NCI-H128 (cell line): ENCODE measurements at regions not wholly inside any gene's neighbourhood (a gene's known extent, or its start where the extent isn't known, plus 50 kb on each side); places are given as distances from the start of the nearest gene placed in this dataset.

Experiments
- DNase-seq: peaks from one replicate; lab custom pipeline; 2025; ENCODE audit not compliant: unreplicated experiment; lab: John Stamatoyannopoulos, UW

GRCh38 chr6:45830441-45831139 lies 185.1 kb downstream of the CLIC5 start:
- no peak for DNase-seq

DNA sequence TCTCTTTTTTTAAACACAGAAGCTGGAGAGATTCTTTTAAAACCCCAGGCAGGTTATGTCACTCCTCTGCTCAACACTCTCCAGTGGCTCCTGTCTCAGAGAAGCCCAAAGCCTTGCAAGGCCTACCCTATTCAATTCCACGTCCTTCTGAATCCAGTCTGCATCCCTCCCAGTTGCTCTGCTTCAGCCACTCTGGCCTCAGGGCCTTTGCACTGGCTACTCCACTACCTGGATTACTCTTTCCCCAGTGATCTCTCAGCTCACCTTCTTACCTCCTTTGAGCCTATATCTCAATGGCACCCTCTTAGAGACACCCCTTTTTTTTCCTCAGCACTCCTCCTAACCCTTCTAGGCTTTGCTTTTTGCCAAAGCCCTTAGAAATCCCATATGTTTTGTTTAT lies 185.8 kb downstream of the CLIC5 start:
- DNase-seq = no peak

- DNase-seq = no peak
Measured at GRCh38 chr6:45827952-45828530, 187.6 kb downstream of the CLIC5 start.

- DNase-seq = no peak
Measured at GRCh38 chr6:45822873-45823272, 192.8 kb downstream of the CLIC5 start.

DNA sequence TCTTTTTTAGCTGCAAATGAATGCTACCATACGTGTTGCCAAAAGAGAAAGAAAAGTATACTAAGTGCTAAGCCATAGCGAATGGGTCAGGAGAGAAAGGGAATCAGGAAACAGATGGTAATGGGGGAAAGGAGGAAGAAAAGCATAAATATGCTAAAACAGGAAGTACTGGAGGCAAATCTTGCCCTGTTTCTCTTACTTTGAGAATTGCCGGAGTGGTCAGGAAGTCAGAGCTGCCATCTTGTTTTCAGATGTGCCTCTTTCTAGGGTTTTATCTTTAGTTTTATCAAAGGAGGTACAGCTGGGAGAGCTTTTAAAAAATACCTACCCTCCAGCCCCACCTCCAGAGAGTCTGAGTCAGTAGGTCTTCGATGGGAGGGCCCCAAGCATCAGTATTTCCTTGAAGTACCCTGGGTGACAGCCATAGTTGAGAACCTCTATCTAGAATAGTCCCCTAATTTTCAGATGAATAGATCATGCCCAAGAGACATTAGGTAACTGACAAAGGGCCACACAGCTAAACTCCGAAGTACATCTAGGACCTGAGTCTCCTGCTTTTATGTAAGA lies 193.3 kb downstream of the CLIC5 start:
- no peak for DNase-seq

GRCh38 chr6:45818655-45819054 lies 197.0 kb downstream of the CLIC5 start:
- no peak for DNase-seq

- no peak for DNase-seq
Measured at GRCh38 chr6:45816674-45817297, 198.9 kb downstream of the CLIC5 start.

DNA sequence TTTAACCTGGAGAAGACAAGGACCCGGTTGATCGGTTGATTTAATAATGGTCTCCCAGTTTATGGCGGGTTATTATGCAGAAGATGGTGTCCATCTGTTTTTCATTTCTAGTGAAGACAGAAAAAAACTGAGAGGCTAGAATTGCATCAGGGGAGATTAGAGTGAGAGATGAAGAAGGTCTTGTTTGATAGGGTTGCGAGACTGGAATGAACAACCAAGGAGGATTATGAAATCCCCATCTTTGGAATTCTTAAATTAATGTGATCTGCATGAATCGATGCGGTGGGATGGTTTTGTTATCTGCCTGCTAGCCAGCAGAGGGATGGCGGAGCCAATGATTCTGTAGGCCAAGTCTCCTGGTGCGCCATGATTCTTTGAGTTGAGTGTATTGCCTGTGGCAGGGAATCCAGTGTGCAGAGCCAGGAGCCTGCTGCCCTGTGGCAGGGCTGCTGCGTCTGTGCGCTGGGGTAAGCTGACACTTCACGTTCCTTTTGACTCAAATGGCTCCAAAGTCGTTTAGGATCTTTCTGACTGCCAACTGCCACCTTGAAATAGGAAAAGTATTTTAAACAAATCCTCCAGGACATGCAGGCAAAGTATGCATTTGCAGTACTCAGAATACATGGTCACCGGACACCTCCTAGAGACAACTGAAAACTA lies 200.1 kb downstream of the CLIC5 start:
- DNase-seq = no peak

DNA sequence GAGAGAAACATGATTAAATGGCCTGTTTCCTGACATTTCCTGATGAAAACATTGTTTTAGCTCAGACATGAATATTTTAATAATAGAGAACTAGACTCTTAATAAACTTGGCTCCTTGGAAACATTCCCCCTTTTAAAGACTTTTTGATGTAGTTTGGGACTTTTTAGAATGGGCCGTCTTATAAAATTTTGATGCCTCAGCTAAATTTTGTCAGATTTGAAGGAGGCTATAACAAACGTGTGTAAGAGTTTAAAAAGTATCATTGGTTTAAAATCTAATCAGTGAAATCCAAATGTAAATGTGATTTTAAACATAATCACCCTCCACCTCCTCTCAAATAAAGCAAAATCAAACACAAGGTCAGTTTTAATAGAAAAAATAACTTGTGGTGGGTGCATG lies 200.9 kb downstream of the CLIC5 start:
- no peak for DNase-seq

GRCh38 chr6:45813943-45814342 lies 201.7 kb downstream of the CLIC5 start:
- DNase-seq = no peak

GRCh38 chr6:45812922-45813321 lies 202.7 kb downstream of the CLIC5 start:
- no peak for DNase-seq

GRCh38 chr6:45808917-45809316 lies 206.7 kb downstream of the CLIC5 start:
- no peak for DNase-seq

- DNase-seq = no peak
Measured at GRCh38 chr6:45808042-45808645, 207.5 kb downstream of the CLIC5 start.

DNA sequence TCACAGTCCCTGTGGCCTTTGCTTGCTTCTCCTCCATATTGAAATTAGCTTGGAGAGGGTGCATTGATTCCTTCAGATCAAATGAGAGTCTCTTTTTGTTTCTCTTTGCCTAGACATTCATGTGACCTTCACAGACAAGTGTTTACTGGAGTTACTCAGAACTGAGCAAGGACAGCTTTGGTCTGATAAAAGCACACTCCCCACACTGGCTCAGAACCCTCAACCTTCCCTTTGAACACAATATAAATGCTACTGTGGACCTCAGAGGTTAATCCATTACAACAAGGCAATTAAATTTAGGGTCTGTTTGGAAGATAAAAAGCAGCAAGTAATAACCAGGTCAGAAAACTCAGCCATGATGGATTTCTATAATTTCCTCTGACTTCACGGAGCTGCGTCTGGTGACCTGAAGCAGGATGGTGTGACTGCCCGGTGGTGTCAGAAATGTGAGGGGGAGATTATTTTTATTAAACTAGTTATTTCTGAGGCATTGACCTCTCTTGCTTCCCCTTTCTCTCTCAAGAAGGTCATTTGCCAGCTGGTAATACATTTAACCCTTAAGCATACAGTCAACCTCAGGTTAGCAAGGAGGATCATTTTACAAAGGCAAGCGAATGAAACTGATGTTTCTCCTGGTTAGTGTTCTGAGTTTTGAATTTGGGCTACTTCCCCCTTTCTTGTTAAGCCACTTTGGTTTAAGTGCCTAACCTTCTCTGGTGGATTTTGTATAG lies 208.2 kb downstream of the CLIC5 start:
- no peak for DNase-seq

- DNase-seq = no peak
Measured at GRCh38 chr6:45806172-45806571, 209.5 kb downstream of the CLIC5 start.

GRCh38 chr6:45803071-45803470 lies 212.6 kb downstream of the CLIC5 start:
- DNase-seq = no peak

DNA sequence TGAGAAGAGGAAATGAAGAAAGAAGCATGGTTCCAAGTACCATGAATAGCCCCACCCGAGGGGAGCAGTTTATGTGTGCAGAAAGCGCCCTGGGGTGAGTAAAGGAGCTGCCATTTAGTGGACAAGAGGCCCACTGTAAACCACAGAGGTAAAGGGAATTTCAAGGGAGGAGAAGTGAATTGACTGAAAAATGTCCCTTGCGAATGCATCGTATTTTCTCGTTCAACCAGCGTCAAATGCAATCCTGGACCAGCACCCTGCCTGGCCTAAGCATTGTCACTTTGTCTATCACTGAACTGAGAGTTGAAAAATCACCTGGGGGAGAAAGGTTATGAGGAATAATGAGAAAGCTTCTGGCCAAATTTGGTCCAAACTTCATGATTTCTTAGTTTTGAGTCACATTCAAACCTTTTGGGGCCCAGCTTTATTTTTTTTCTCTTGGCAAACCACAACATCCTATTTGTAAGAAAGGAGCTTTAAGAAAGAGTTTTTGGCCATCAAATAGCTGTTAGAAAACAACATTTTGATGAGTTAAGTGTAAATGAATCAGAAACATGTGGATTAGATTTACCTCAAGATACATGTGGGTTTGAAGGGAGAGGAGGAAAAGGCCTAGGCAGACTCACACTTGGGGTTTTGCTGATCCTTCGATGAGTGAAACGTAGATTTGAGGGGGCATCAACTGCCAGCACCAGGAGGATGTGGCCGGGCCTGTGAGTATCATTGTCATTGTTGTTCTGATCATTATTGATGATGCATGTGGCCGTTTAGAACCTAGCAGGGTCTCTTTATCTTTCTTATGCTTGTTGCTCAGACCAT lies 214.0 kb downstream of the CLIC5 start:
- DNase-seq = no peak

- DNase-seq = no peak
Measured at GRCh38 chr6:45800911-45801310, 214.7 kb downstream of the CLIC5 start.

DNA sequence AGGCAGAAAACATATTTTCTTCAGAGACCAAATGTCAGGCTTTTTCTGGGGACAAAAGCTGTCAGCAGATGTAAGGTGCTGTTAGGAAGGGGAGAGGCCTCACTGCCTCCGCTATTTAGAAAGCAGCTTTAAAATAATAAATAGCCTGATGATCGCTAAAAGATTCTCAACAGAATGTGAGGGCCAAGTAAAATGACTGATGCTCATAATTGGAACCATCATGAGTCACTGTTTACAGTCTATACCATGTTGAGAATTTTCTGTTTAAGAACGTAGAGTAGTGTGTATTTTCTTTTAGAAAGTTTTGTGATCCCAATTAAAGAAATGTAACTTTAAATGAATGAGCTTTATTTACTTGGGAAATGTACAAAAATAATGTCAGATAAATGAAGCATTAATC lies 220.0 kb downstream of the CLIC5 start:
- no peak for DNase-seq

DNA sequence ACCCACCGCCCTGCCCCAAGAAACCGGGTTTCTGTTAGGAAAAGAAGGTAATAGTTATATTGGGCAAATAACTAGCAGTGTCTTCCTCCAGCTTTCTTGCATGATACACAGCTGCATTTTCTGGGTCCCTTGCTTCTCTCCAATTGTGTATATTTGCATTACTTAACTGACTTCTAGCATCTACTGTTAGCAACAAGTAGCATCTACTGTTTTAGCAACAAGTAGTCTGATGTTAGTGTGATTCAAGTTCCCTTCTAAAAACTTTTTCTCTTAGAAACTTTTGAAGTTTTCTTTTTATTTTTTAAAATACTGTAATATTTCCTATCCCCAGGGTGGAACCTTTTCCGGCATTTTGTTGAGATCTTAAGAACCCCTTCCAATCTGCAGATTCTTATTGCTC lies 221.2 kb downstream of the CLIC5 start:
- DNase-seq = no peak
